ENCODE measurements at regions not wholly inside any gene's neighbourhood (a gene's known extent, or its start where the extent isn't known, plus 50 kb on each side); places are given as distances from the start of the nearest gene placed in this dataset.
"Not testable (repeated sequence)": the region's sequence is repeated elsewhere in the genome, so short reads cannot be mapped to it uniquely, and the experiment has no call there.

DNA sequence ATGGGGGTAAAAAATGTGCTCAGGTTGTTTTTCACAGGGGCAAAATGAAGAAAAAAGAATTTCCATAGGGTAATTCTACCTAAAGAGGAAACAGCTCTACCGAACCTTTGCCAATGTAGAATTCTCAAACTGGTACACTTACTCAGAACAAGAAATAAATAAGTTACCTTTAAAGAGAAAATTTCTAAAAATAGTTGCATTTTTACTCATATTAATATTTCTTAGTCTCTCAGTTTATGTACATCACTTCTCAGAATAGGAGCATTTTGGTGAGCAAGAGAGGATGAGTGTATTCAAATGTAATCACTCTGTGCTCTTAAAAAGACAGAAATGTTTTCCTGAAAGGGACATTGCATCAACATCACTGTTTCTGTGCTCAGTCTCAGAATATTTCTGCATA lies 574.7 kb upstream of the SLC8A1 start:
- no peaks in the 10 kb centered on the region for H3K36me3 Mint-ChIP-seq (ENCODE audit: low read depth)
- no peaks in the 10 kb centered on the region for H3K9me3 Mint-ChIP-seq
- DNase-seq, result no peak
- no peak overlapping the region for H3K4me3 Mint-ChIP-seq
- H3K27ac Mint-ChIP-seq, result no peak overlapping the region
- no peaks in the 10 kb centered on the region for H3K27me3 Mint-ChIP-seq
- no peak for ATAC-seq
- no peaks in the 10 kb centered on the region for H3K4me1 Mint-ChIP-seq

GRCh38 chr2:41027095-41027494 lies 575.2 kb upstream of the SLC8A1 start:
- H3K36me3 Mint-ChIP-seq (ENCODE audit: low read depth), result no peaks in the 10 kb centered on the region
- no peak overlapping the region for H3K4me3 Mint-ChIP-seq
- H3K9me3 Mint-ChIP-seq, result no peaks in the 10 kb centered on the region
- no peak overlapping the region for H3K27ac Mint-ChIP-seq
- DNase-seq (no peak), ATAC-seq (no peak)
- no peaks in the 10 kb centered on the region for H3K4me1 Mint-ChIP-seq
- H3K27me3 Mint-ChIP-seq, result no peaks in the 10 kb centered on the region

DNA sequence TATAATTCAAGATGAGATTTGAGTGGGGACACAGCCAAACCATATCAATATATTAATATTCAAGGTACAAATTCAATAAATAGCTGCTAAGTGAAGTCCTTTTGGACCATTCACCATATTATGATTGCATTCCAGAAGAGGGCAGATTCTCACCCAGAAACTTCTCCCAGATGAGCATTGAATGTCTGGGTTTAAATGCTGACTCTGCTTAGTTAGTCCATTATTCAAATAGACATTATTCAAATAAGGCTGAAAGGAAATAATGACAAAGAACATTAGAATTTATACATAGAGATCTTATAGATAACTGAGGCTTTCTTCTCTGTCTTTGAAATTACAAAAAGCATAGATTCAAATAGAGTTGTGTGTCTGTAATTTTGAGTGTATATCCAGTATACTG lies 579.4 kb upstream of the SLC8A1 start:
- no peak for DNase-seq
- H3K27me3 Mint-ChIP-seq, result no peaks in the 10 kb centered on the region
- no peak overlapping the region for H3K4me3 Mint-ChIP-seq
- no peak overlapping the region for H3K27ac Mint-ChIP-seq
- H3K9me3 Mint-ChIP-seq, result no peaks in the 10 kb centered on the region
- H3K36me3 Mint-ChIP-seq (ENCODE audit: low read depth), result no peaks in the 10 kb centered on the region
- no peaks in the 10 kb centered on the region for H3K4me1 Mint-ChIP-seq
- no peak for ATAC-seq

DNA sequence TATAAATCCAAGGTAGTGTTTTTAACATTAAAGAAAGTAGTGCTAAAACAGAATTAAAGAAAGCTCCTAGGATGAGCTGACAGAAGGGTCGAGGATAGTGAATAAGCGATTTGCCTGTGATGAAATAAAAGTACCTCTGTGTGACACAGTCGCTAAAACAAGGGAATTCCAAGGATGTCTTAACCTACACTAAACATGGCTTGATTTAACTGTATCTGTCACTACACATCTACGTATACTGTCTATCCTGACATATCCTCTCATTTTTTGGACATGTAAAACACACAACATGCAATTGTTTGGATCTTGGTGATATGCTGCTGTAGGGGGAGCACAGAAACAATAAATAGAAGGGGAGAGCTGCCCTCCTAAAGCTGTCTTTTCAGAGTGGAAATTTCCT lies 580.8 kb upstream of the SLC8A1 start:
- DNase-seq, result no peak
- H3K9me3 Mint-ChIP-seq, result no peaks in the 10 kb centered on the region
- no peaks in the 10 kb centered on the region for H3K36me3 Mint-ChIP-seq (ENCODE audit: low read depth)
- H3K27ac Mint-ChIP-seq, result no peak overlapping the region
- no peak for ATAC-seq
- no peaks in the 10 kb centered on the region for H3K27me3 Mint-ChIP-seq
- no peaks in the 10 kb centered on the region for H3K4me1 Mint-ChIP-seq
- no peak overlapping the region for H3K4me3 Mint-ChIP-seq

GRCh38 chr2:41033127-41033526 lies 581.2 kb upstream of the SLC8A1 start:
- H3K9me3 Mint-ChIP-seq, result no peaks in the 10 kb centered on the region

DNA sequence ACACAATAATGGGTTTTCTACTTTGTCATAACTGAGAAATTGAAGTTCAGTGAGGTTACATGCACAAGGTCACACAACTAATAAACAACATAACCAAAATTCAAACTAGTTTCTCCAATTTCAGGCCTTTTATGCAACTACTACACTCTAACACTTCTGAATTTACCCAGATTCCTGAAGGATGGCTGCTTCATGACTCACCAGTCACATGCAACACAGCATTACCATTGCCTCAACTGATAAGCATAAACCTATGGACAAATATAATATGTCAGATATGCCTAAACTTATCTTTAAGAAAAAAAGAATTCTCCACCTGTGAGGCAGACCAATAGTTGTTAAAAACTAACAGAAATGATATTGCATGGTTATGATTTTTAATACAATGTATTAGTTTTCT lies 586.5 kb upstream of the SLC8A1 start:
- Mint-ChIP-seq H3K36me3 (ENCODE audit: low read depth) (no peaks in the 10 kb centered on the region), H3K27me3 (no peaks in the 10 kb centered on the region), H3K4me3 (no peak overlapping the region), H3K9me3 (no peaks in the 10 kb centered on the region), H3K4me1 (no peaks in the 10 kb centered on the region), H3K27ac (no peak overlapping the region)
- DNase-seq (no peak), ATAC-seq (no peak)

More at GRCh38 chr2:41033127-41033526, 581.2 kb upstream of the SLC8A1 start:
- Mint-ChIP-seq H3K36me3 (ENCODE audit: low read depth) (no peaks in the 10 kb centered on the region), H3K4me1 (no peaks in the 10 kb centered on the region), H3K27me3 (no peaks in the 10 kb centered on the region), H3K4me3 (no peak overlapping the region), H3K27ac (no peak overlapping the region)
- ATAC-seq (no peak), DNase-seq (no peak)

DNA sequence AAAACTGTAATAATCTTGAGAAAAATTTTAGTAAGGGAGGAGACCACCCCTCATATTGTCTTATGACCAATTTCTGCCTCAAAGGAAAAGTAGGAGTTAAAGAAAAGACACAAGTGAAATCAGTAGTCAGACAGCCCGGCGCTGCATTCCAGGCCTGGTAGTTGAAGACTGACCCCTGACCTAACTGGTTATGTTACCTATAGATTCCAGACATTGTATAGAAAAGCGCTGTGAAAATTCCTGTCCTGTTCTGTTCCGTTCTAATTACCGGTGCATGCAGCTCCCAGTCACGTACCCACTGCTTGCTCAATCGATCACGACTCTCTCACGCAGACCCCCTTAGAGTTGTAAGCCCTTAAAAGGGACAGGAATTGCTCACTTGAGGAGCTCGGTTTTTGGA lies 587.9 kb upstream of the SLC8A1 start:
- not testable (repeated sequence) for H3K27me3 Mint-ChIP-seq; H3K36me3 Mint-ChIP-seq (ENCODE audit: low read depth); H3K27ac Mint-ChIP-seq; ATAC-seq; DNase-seq; H3K4me1 Mint-ChIP-seq; H3K4me3 Mint-ChIP-seq
- peaks cover 10% of the 10 kb centered on the region for H3K9me3 Mint-ChIP-seq

DNA sequence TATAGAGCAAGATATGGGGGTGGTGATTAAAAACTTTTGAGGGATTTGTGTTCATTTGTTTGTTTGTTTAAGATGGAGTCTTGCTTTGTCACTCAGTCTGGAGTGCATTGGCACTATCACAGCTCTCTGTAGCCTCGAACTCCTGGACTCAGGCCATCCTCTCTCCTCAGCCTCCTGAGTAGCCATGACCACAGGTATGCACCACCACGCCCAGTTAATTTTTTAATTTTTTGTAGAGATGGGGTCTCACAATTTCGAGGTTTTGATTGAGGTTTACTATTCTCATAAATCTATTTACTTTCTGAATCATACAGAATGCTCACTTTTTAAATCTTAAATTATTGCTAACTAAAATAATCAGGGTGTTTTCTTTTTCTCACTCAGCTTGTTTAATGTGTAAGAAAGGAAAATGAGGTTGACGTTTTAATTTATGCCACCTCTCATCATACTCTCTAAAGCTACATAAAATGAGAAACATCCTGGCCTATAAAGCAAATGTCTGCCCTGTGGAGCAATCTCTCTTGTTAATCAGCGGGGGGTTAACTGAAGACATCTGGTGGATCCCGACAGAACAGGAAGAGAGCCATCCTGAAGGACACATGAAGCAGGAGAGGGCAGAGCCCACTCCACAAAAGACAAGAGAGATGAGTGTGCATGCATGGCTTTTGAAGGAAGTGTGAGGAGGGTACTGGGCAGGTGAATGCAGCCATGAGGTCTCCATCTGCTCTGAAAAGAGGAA lies 589.1 kb upstream of the SLC8A1 start:
- no peaks in the 10 kb centered on the region for H3K27me3 Mint-ChIP-seq
- no peak overlapping the region for H3K4me3 Mint-ChIP-seq
- no peaks in the 10 kb centered on the region for H3K4me1 Mint-ChIP-seq
- H3K36me3 Mint-ChIP-seq (ENCODE audit: low read depth), result no peaks in the 10 kb centered on the region
- H3K27ac Mint-ChIP-seq, result no peak overlapping the region
- peaks cover 10% of the 10 kb centered on the region for H3K9me3 Mint-ChIP-seq
- no peak for DNase-seq
- no peak for ATAC-seq

DNA sequence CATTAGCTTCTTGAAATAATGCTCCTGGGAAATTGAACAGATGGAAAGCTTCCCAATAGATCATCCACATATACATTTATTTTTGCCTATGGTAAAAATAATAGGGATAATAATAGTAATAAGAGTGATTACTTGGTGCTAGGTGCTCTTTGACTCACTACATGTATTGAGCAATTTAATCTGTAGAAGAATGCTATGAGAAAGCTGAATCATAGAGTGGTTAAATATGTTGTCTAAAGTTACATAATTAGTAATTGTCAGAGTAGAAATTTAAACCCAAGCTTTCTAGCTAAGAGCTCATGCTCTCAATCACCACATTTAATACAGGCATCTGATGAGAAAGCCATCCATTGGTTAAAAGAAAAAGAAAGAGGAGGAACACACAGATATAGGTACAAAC lies 590.5 kb upstream of the SLC8A1 start:
- Mint-ChIP-seq H3K27ac (no peak overlapping the region), H3K4me1 (no peaks in the 10 kb centered on the region), H3K36me3 (ENCODE audit: low read depth) (no peaks in the 10 kb centered on the region), H3K9me3 (peaks cover 10% of the 10 kb centered on the region), H3K4me3 (no peak overlapping the region), H3K27me3 (no peaks in the 10 kb centered on the region)
- DNase-seq, result no peak
- ATAC-seq, result no peak

DNA sequence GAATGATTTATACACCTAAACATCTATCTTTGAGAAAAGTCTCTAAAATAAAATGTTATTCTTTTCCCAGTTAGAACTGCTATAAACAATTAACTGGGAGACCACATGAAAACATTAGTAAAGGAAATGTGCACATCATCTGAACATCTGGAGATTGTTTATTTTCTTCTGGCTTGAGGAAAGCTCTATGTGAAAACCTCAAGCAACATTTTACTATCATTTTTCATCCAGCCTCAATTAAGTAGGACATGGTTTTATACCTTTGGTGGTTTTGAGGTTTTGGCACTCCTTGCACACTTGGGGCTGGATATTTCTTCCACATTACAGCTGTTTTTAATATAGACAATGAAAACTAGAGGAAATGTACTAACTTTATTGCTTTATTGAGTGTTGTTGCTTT lies 609.5 kb upstream of the SLC8A1 start:
- no peaks in the 10 kb centered on the region for H3K27me3 Mint-ChIP-seq
- no peak overlapping the region for H3K27ac Mint-ChIP-seq
- H3K4me3 Mint-ChIP-seq, result no peak overlapping the region
- no peaks in the 10 kb centered on the region for H3K36me3 Mint-ChIP-seq (ENCODE audit: low read depth)
- peaks cover 3% of the 10 kb centered on the region for H3K9me3 Mint-ChIP-seq
- H3K4me1 Mint-ChIP-seq, result no peaks in the 10 kb centered on the region
- no peak for DNase-seq
- no peak for ATAC-seq

- H3K9me3 Mint-ChIP-seq, result peaks cover under 1% of the 10 kb centered on the region
- H3K27ac Mint-ChIP-seq, result no peak overlapping the region
- H3K36me3 Mint-ChIP-seq (ENCODE audit: low read depth), result no peaks in the 10 kb centered on the region
- ATAC-seq, result no peak
- H3K4me1 Mint-ChIP-seq, result no peaks in the 10 kb centered on the region
- H3K4me3 Mint-ChIP-seq, result no peak overlapping the region
- no peaks in the 10 kb centered on the region for H3K27me3 Mint-ChIP-seq
- DNase-seq, result no peak
These were observed 610.4 kb upstream of the SLC8A1 start for GRCh38 chr2:41062336-41062735.

DNA sequence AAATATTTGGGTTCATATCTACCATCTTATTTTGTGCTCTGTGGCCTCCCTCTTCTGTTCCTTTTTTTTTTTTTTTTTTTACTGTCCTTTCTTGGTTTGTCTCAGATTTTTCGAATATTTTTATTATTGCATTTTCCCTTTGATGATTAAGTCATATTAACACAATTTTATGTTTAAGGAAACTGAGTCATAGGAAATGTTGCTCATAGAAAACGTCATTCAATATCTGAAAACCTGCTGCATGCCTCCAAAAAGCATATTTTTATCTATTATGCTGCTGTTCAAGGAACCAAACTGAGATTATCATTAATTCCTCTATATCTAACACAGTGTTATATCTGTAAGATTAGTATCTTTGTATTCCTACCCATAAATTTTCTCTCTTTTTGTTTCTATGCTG lies 614.3 kb upstream of the SLC8A1 start:
- Mint-ChIP-seq H3K36me3 (ENCODE audit: low read depth) (no peaks in the 10 kb centered on the region), H3K4me3 (no peak overlapping the region), H3K27ac (no peak overlapping the region), H3K9me3 (no peaks in the 10 kb centered on the region), H3K27me3 (no peaks in the 10 kb centered on the region), H3K4me1 (no peaks in the 10 kb centered on the region)
- no peak for ATAC-seq
- DNase-seq, result no peak

GRCh38 chr2:41068740-41069139 lies 616.9 kb upstream of the SLC8A1 start:
- DNase-seq (no peak), ATAC-seq (no peak)
- no peaks in the 10 kb centered on the region for H3K9me3 Mint-ChIP-seq
- no peaks in the 10 kb centered on the region for H3K36me3 Mint-ChIP-seq (ENCODE audit: low read depth)
- H3K4me3 Mint-ChIP-seq, result no peak overlapping the region
- no peaks in the 10 kb centered on the region for H3K4me1 Mint-ChIP-seq
- H3K27me3 Mint-ChIP-seq, result no peaks in the 10 kb centered on the region
- no peak overlapping the region for H3K27ac Mint-ChIP-seq

DNA sequence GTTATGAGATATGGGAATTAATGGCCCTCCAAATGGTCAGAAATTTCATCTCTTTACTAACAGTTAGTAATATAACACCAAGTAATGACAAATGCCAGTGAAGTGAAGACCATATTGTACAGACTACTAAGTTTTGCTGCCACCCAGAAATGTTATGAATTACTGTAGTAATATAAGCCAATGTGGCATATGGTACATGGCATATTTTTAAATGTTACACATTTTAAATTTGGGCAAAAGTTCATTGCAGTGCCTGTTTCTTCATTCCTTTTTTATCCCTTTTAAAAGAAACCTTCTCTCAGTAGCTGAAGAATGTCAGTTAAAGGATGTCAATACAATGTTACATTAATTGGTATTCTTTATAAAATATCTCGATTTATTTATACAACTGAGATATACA lies 626.5 kb upstream of the SLC8A1 start:
- no peaks in the 10 kb centered on the region for H3K27me3 Mint-ChIP-seq
- peaks cover 3% of the 10 kb centered on the region for H3K9me3 Mint-ChIP-seq
- no peaks in the 10 kb centered on the region for H3K4me1 Mint-ChIP-seq
- no peak overlapping the region for H3K27ac Mint-ChIP-seq
- H3K4me3 Mint-ChIP-seq, result no peak overlapping the region
- DNase-seq, result no peak
- no peaks in the 10 kb centered on the region for H3K36me3 Mint-ChIP-seq (ENCODE audit: low read depth)
- no peak for ATAC-seq

DNA sequence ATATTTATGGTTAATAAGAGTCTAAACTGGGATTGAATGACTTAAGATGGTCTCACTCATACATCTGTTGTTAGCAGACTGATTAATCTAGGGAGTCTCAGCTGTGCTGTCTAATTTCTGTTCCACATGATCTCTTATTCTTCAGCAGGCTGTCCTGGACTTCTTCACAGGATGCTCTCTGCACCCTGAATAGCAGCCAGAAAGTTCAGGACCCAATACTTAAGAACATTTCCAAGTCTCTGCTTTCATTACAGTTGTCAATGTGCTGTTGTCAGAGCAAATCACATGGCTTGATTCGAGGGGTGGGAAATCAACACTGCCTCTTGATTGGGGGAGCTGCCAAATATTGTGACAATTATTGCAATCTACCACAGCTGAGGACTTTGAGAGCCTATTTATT lies 627.1 kb upstream of the SLC8A1 start:
- ATAC-seq, result no peak
- H3K27me3 Mint-ChIP-seq, result no peaks in the 10 kb centered on the region

DNA sequence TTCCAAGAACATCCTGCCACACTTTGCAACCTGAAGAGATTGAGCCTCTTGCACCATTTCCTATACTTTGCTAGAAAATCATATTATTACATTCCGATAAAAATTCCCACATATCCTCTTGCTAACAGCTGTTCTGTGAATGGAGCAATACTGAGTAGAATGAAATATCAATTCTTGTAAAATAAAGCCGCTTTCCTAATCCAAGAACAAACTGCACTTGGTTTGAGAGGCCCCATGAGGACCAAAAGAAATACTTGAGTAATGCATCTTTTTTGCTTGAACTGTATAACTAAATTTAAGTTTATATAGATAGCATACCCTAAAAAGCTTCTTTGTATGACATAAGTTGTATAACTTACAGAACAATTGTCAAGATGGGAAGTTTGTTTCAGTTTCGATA lies 632.4 kb upstream of the SLC8A1 start:
- Mint-ChIP-seq H3K4me3 (no peak overlapping the region), H3K4me1 (no peaks in the 10 kb centered on the region), H3K36me3 (ENCODE audit: low read depth) (no peaks in the 10 kb centered on the region), H3K9me3 (peaks cover 7% of the 10 kb centered on the region), H3K27me3 (no peaks in the 10 kb centered on the region), H3K27ac (no peak overlapping the region)
- no peak for DNase-seq
- no peak for ATAC-seq

More for the DNA sequence above, 627.1 kb upstream of the SLC8A1 start:
- no peaks in the 10 kb centered on the region for H3K36me3 Mint-ChIP-seq (ENCODE audit: low read depth)
- peaks cover 4% of the 10 kb centered on the region for H3K9me3 Mint-ChIP-seq
- no peak overlapping the region for H3K4me3 Mint-ChIP-seq
- no peak for DNase-seq
- H3K4me1 Mint-ChIP-seq, result no peaks in the 10 kb centered on the region
- H3K27ac Mint-ChIP-seq, result no peak overlapping the region
